CD14-positive monocyte (primary cell): ENCODE measurements at regions not wholly inside any gene's neighbourhood (a gene's known extent, or its start where the extent isn't known, plus 50 kb on each side); places are given as distances from the start of the nearest gene placed in this dataset. TPM values are rescaled to one million over a fixed set of nuclear protein-coding genes. Genes with fewer than 3 reads are reported as not detected.

Experiments
- DNase-seq, 3 donors: peaks; one replicate each; pipeline ENCODE4 v3.0.0-alpha.2; 2011 to 2022
- H2AFZ ChIP-seq: 2 replicates; pipeline ENCODE4 v1.6.0; 2012; ENCODE audit warnings: mild to moderate bottlenecking, low read depth, low read length, inconsistent platforms; ENCODE audit not compliant: insufficient read depth, poor library complexity, severe bottlenecking
- H3K27ac ChIP-seq, 2 donors: 1 replicate in 1 of 2; 2 replicates in 1 of 2; pipeline ENCODE4 v1.5.1; 2012 to 2013; ENCODE audit warnings: low read length in 2 of 2, control low read depth in 1 of 2, inconsistent platforms in 1 of 2, low read depth in 1 of 2, mild to moderate bottlenecking in 1 of 2
- H3K27me3 ChIP-seq, 2 donors: one replicate each; pipeline versions ENCODE4 v1.6.0 to v1.6.1; 2011 to 2013; ENCODE audit warnings: low read length in 2 of 2; ENCODE audit not compliant: control insufficient read depth in 2 of 2, insufficient read depth in 2 of 2
- H3K36me3 ChIP-seq, 2 donors: replicated peaks in 1 of 2; 1 replicate in 1 of 2; 2 replicates in 1 of 2; pipeline versions ENCODE4 v1.5.1 to v1.6.1; 2012 to 2013; ENCODE audit warnings: low read length in 2 of 2, control low read depth in 1 of 2, inconsistent platforms in 1 of 2, mild to moderate bottlenecking in 1 of 2; ENCODE audit not compliant: insufficient read depth in 2 of 2, control insufficient read depth in 1 of 2
- H3K4me1 ChIP-seq, 2 donors: 1 replicate in 1 of 2; 2 replicates in 1 of 2; pipeline versions ENCODE4 v1.5.1 to v1.6.1; 2012 to 2013; ENCODE audit warnings: low read length in 2 of 2, control low read depth in 1 of 2, inconsistent platforms in 1 of 2, mild to moderate bottlenecking in 1 of 2, moderate library complexity in 1 of 2; ENCODE audit not compliant: insufficient read depth in 2 of 2, control insufficient read depth in 1 of 2
- H3K4me2 ChIP-seq: replicated peaks from 2 replicates; pipeline ENCODE3; 2012; ENCODE audit warnings: low read length, moderate library complexity, mild to moderate bottlenecking; ENCODE audit not compliant: poor library complexity, severe bottlenecking; ENCODE audit errors: extremely low read depth
- H3K4me3 ChIP-seq, 3 experiments: fragments of 200-600 bp in 1 of 3; sonication (generic) in 1 of 3; replicated peaks in 1 of 3; 1 replicate in 2 of 3; 2 replicates in 1 of 3; pipeline ENCODE4 v1.5.1; 2011 to 2013; ENCODE audit warnings: low read length in 3 of 3, mild to moderate bottlenecking in 3 of 3, control low read depth in 2 of 3, low read depth in 2 of 3, inconsistent platforms in 1 of 3, moderate library complexity in 1 of 3
- H3K79me2 ChIP-seq: 2 replicates; pipeline ENCODE4 v1.6.0; 2012; ENCODE audit warnings: mild to moderate bottlenecking, control low read depth, inconsistent platforms, low read length, moderate library complexity; ENCODE audit not compliant: insufficient read depth
- H3K9ac ChIP-seq: 2 replicates; pipeline ENCODE4 v1.6.0; 2017; ENCODE audit warnings: low read length, mild to moderate bottlenecking; ENCODE audit not compliant: insufficient read depth, poor library complexity, severe bottlenecking
- H3K9me3 ChIP-seq, 2 donors: replicated peaks in 1 of 2; 1 replicate in 1 of 2; 2 replicates in 1 of 2; pipeline versions ENCODE4 v1.5.1 to v1.6.1; 2012 to 2013; ENCODE audit warnings: low read length in 2 of 2, control low read depth in 1 of 2; ENCODE audit not compliant: control insufficient read depth in 1 of 2, insufficient read depth in 1 of 2
- H4K20me1 ChIP-seq: 2 replicates; pipeline ENCODE4 v1.6.0; 2012; ENCODE audit warnings: mild to moderate bottlenecking, low read length, control low read depth, moderate library complexity; ENCODE audit not compliant: insufficient read depth
- H3K27ac Mint-ChIP-seq, 7 donors: one replicate each; pipeline ENCODE4 v1.8.0; 2020; ENCODE audit warnings: mild to moderate bottlenecking in 7 of 7, mixed read lengths in 7 of 7, moderate library complexity in 6 of 7, inconsistent platforms in 2 of 7
- H3K27me3 Mint-ChIP-seq, 3 donors: one replicate each; pipeline ENCODE4 v1.8.0; 2021 to 2022; ENCODE audit warnings: low read depth in 3 of 3, mild to moderate bottlenecking in 3 of 3, mixed read lengths in 3 of 3, moderate library complexity in 3 of 3, inconsistent platforms in 1 of 3
- H3K36me3 Mint-ChIP-seq, 2 donors: one replicate each; pipeline ENCODE4 v1.8.0; 2020; ENCODE audit warnings: mixed read lengths in 2 of 2, inconsistent platforms in 1 of 2, mild to moderate bottlenecking in 1 of 2
- H3K4me1 Mint-ChIP-seq: one replicate; pipeline ENCODE4 v1.8.0; 2020; ENCODE audit warnings: mild to moderate bottlenecking, mixed read lengths
- H3K4me3 Mint-ChIP-seq, 2 donors: one replicate each; pipeline ENCODE4 v1.8.0; 2020; ENCODE audit warnings: mild to moderate bottlenecking in 2 of 2, mixed read lengths in 2 of 2, moderate library complexity in 1 of 2
- H3K9me3 Mint-ChIP-seq, 7 donors: one replicate each; pipeline ENCODE4 v1.8.0; 2020 to 2022; ENCODE audit warnings: mixed read lengths in 7 of 7, mild to moderate bottlenecking in 6 of 7, moderate library complexity in 6 of 7, inconsistent platforms in 2 of 7
- WGBS: methylation state at CpG from one replicate; pipeline ENCODE4 v1.1.5; 2013; ENCODE audit warnings: missing lambda C conversion rate; ENCODE audit not compliant: insufficient coverage; 5-methylcytosine and 5-hydroxymethylcytosine counted together
- intact Hi-C, 2 donors: fragments of 100-400 bp; cut with micrococcal nuclease; formaldehyde crosslinking; loops; one replicate each; pipeline versions ENCODE4 v1.15.0 to v1.15.1; 2023
- small RNA-seq: library from RNA; depleted of rRNA; stranded (forward); fragments of <200 nt; gene quantifications from one replicate; pipeline ENCODE3, GENCODE V24; 2012; ENCODE audit warnings: low read depth; ENCODE audit not compliant: insufficient read length
- TF ChIP-seq, protein P1 (sequence below): fragments of 200-600 bp; IDR thresholded peaks from one replicate; pipeline ENCODE4 v1.8.0; 2022; ENCODE audit warnings: antibody characterized with exemption, mild to moderate bottlenecking

GRCh38 chr7:18445483-18445882 lies 50.1 kb upstream of the HDAC9 start:
- Mint-ChIP-seq H3K27ac (no peak overlapping the region), H3K36me3 (peaks cover 10 to 21% of the 10 kb centered on the region in 2 donors), H3K9me3 (peaks cover 0 to 2% (median 0%) of the 10 kb centered on the region in 7 donors), H3K4me3 (no peak overlapping the region), H3K4me1 (no peaks in the 10 kb centered on the region), H3K27me3 (no peaks in the 10 kb centered on the region)
- no peak overlapping the region for H3K27ac ChIP-seq
- H3K27me3 ChIP-seq = no peaks in the 10 kb centered on the region
- H3K36me3 ChIP-seq = peaks cover 0 to 11% of the 10 kb centered on the region in 2 donors
- no CpG with 5 or more reads among the region's 3 CpGs for WGBS
- no peak for DNase-seq
- no peak overlapping the region for H3K4me3 ChIP-seq
- TF ChIP-seq, protein P1, sequence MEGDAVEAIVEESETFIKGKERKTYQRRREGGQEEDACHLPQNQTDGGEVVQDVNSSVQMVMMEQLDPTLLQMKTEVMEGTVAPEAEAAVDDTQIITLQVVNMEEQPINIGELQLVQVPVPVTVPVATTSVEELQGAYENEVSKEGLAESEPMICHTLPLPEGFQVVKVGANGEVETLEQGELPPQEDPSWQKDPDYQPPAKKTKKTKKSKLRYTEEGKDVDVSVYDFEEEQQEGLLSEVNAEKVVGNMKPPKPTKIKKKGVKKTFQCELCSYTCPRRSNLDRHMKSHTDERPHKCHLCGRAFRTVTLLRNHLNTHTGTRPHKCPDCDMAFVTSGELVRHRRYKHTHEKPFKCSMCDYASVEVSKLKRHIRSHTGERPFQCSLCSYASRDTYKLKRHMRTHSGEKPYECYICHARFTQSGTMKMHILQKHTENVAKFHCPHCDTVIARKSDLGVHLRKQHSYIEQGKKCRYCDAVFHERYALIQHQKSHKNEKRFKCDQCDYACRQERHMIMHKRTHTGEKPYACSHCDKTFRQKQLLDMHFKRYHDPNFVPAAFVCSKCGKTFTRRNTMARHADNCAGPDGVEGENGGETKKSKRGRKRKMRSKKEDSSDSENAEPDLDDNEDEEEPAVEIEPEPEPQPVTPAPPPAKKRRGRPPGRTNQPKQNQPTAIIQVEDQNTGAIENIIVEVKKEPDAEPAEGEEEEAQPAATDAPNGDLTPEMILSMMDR = no peak
- no peaks in the 10 kb centered on the region for H3K4me1 ChIP-seq
- H3K79me2 ChIP-seq = peaks cover 47% of the 10 kb centered on the region
- H3K4me2 ChIP-seq = no peak overlapping the region
- no peaks in the 10 kb centered on the region for H3K9me3 ChIP-seq
- no peak overlapping the region for H3K9ac ChIP-seq
- intact Hi-C loops = no loop called here
- H4K20me1 ChIP-seq = peaks cover 65% of the 10 kb centered on the region
- H2AFZ ChIP-seq = no peak overlapping the region

Small RNA genes in the stretch of these regions (small RNA-seq; reads per million reads assigned to genes)
- gene MIR1302-6 = not detected
